ENCODE measurements at regions not wholly inside any gene's neighbourhood (a gene's known extent, or its start where the extent isn't known, plus 50 kb on each side); places are given as distances from the start of the nearest gene placed in this dataset.

DNA sequence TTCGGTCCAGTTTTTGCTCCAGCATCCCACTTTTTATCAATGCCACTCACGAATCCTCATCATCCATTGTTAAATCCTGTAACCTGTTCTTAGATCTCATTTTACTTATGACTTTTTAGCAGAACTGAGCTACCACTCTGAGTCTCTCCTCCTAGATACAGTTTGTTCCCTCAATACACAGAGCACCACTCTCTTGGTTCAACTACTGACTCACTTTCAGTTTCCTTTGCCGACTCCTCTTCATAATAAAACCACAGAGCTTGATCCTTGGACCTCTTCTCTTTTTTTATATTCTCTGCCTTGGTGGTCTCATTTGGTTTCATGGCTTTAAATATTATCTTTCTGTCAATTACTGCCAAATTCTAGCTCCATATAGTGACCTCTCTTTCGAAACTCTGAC, 150.3 kb downstream of the SLITRK5 start:
- TF ChIP-seq, protein P1, sequence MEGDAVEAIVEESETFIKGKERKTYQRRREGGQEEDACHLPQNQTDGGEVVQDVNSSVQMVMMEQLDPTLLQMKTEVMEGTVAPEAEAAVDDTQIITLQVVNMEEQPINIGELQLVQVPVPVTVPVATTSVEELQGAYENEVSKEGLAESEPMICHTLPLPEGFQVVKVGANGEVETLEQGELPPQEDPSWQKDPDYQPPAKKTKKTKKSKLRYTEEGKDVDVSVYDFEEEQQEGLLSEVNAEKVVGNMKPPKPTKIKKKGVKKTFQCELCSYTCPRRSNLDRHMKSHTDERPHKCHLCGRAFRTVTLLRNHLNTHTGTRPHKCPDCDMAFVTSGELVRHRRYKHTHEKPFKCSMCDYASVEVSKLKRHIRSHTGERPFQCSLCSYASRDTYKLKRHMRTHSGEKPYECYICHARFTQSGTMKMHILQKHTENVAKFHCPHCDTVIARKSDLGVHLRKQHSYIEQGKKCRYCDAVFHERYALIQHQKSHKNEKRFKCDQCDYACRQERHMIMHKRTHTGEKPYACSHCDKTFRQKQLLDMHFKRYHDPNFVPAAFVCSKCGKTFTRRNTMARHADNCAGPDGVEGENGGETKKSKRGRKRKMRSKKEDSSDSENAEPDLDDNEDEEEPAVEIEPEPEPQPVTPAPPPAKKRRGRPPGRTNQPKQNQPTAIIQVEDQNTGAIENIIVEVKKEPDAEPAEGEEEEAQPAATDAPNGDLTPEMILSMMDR (IDR thresholded peaks at IDR 0.05) = no peak
- no peak for TF ChIP-seq POLR2A (IDR thresholded peaks at IDR 0.05)
